ENCODE measurements at regions not wholly inside any gene's neighbourhood (a gene's known extent, or its start where the extent isn't known, plus 50 kb on each side); places are given as distances from the start of the nearest gene placed in this dataset.

DNA sequence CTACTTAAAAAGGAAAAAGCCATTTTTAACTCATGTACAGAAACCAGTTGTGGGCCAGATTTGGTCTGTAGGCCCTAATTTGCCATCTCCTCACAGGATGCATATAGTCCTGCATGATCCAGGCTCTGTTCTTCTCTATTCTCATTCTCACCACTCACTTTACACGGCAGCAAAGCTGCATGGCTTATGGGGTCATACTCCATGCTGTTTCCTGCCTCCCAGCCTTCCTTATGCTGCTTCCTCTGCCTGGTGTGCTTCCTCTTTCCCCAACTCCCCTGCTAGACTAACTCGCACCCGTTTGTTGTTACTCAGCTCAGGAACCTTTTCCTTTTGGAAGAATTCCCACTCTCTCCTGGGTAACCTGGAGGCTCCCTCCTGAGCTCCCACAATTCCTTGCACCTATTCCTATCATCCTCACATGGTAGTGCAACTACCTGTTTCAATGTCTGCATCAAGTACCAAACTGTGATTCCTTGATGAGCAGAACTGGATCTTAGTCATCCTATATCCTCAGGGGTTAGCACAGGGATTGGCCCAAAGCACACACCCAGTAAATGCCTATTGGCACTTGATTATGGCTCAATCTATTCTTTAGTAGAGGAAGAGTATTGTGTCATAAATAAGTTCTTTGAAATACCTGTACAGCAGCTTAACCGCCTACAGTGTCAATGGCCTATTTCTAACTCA, 172.1 kb upstream of the MITF start:
- Histone ChIP-seq H3K79me2 (ENCODE audit: control insufficient read depth, insufficient read depth, low read length) (no peaks in the 10 kb centered on the region), H3K4me3 (no peak overlapping the region), H3K9ac (ENCODE audit: insufficient read depth in 1 of 2, low read depth in 2 of 2, low read length in 2 of 2) (no peak overlapping the region), H2AFZ (ENCODE audit: low read depth, low read length) (no peak overlapping the region), H3K36me3 (ENCODE audit: control insufficient read depth, insufficient read depth, low read length) (no peaks in the 10 kb centered on the region), H3K4me2 (ENCODE audit: insufficient read depth, low read length) (no peak overlapping the region), H3K9me1 (ENCODE audit: control insufficient read depth, insufficient read depth, low read length) (no peaks in the 10 kb centered on the region), H3K4me1 (replicated peaks in 1 of 2; ENCODE audit: control insufficient read depth in 2 of 2, insufficient read depth in 2 of 2, low read length in 2 of 2) (no peaks in the 10 kb centered on the region), H3K27me3 (ENCODE audit: control insufficient read depth in 2 of 2, insufficient read depth in 2 of 2, low read length in 2 of 2) (no peaks in the 10 kb centered on the region), H4K20me1 (replicated peaks; ENCODE audit: control insufficient read depth, insufficient read depth, low read length) (no peaks in the 10 kb centered on the region), H3K9me3 (replicated peaks; ENCODE audit: control insufficient read depth, insufficient read depth, low read depth, low read length) (no peaks in the 10 kb centered on the region), H3K27ac (ENCODE audit: extremely low read depth, low read depth, low read length) (no peak overlapping the region)
- in situ Hi-C loops (cut with MboI) (no loop called here), intact Hi-C loops (cut with micrococcal nuclease) (no loop called here)
- FAIRE-seq (no peak), DNase-seq (ENCODE audit: extremely low read depth in 1 of 4, low spot score in 3 of 4) (no peak), ATAC-seq (no peak)
- TF ChIP-seq KLF6 (CRISPR knock-in tag; IDR thresholded peaks at IDR 0.05; ENCODE audit: borderline replicate concordance) (no peak), ZFPM2 (CRISPR knock-in tag; IDR thresholded peaks at IDR 0.05) (no peak), ZNF586 (CRISPR knock-in tag; conservative IDR thresholded peaks at IDR 0.05) (no peak), TEAD4 (IDR thresholded peaks at IDR 0.05; ENCODE audit: low read length) (no peak), TEAD4 (CRISPR knock-in tag; IDR thresholded peaks at IDR 0.05; ENCODE audit: borderline replicate concordance) (no peak), BACH1 (tag; IDR thresholded peaks at IDR 0.05) (no peak), ZNF146 (CRISPR knock-in tag; IDR thresholded peaks at IDR 0.05; ENCODE audit: unreplicated experiment) (no peak), ZNF143 (CRISPR knock-in tag; IDR thresholded peaks at IDR 0.05) (no peak), SETDB1 (IDR thresholded peaks at IDR 0.05; ENCODE audit: low read length) (no peak), MIER1 (IDR thresholded peaks at IDR 0.05; ENCODE audit: low read depth) (no peak)
- ChIA-PET POLR2A (interaction anchor here (1.2 kb wide), 1 partner anchor 101 kb away, joined by 3 read pairs; no protein-coding TSS in a partner anchor), CTCF (ENCODE audit: low intra/inter-chr PET ratio) (no interaction called here)
- WGBS (ENCODE audit: insufficient coverage, low coverage, missing lambda C conversion rate): 0% methylated on average over 4 of the region's 4 CpGs
- BruUV-seq (replicated peaks): no TSS peak
